Right ventricle myocardium superior (tissue), 1 donor: ENCODE measurements at regions not wholly inside any gene's neighbourhood (a gene's known extent, or its start where the extent isn't known, plus 50 kb on each side); places are given as distances from the start of the nearest gene placed in this dataset.

Source experiments
- ATAC-seq: fragments of 200-7000 bp; cut with Tn5 transposase; one replicate; pipeline ENCODE4 v1.9.1; 2020; ENCODE audit warnings: mild to moderate bottlenecking; ENCODE audit not compliant: poor library complexity
- DNase-seq: peaks from one replicate; pipeline ENCODE4 v3.0.0-alpha.2; 2020
- intact Hi-C: fragments of 100-400 bp; cut with DNase I; formaldehyde crosslinking; loops from one replicate; pipeline ENCODE4 v1.11.2; 2022
- donor health status: DM: no; HTN: yes; CAD: no; lungs with severe emphysema.

GRCh38 chr4:159051245-159052071 is 51.4 kb upstream of the RAPGEF2 start:
- intact Hi-C loops, result no loop called here
- DNase-seq (no peak), ATAC-seq (no peak)

GRCh38 chr4:159052315-159052714 is 50.6 kb upstream of the RAPGEF2 start:
- no peak for DNase-seq
- intact Hi-C loops, result no loop called here

More at GRCh38 chr4:159052315-159052714, 50.6 kb upstream of the RAPGEF2 start:
- no peak for ATAC-seq
